ENCODE measurements at regions not wholly inside any gene's neighbourhood (a gene's known extent, or its start where the extent isn't known, plus 50 kb on each side); places are given as distances from the start of the nearest gene placed in this dataset.
A peak's percentile ranks its signal among the peaks of the same experiment; 100 is the strongest.
"Not testable (repeated sequence)": the region's sequence is repeated elsewhere in the genome, so short reads cannot be mapped to it uniquely, and the experiment has no call there.

GRCh38 chr14:71396050-71396677, 488.9 kb downstream of the PCNX1 start:
- no peak for DNase-seq (ENCODE audit: low read depth)

GRCh38 chr14:71397371-71397770, 490.1 kb downstream of the PCNX1 start:
- DNase-seq (ENCODE audit: low read depth), result no peak

- no peak for DNase-seq (ENCODE audit: low read depth)
Measured at GRCh38 chr14:71398450-71398849, 491.2 kb downstream of the PCNX1 start.

- no peak for DNase-seq (ENCODE audit: low read depth)
Measured at GRCh38 chr14:71399057-71399487, 491.8 kb downstream of the PCNX1 start.

GRCh38 chr14:71400871-71401321, 493.6 kb downstream of the PCNX1 start:
- no peak for DNase-seq (ENCODE audit: low read depth)

- DNase-seq (ENCODE audit: low read depth), result not testable (repeated sequence)
Measured at GRCh38 chr14:71402415-71402814, 495.2 kb downstream of the PCNX1 start.

- no peak for DNase-seq (ENCODE audit: low read depth)
Measured at GRCh38 chr14:71403656-71404055, 496.4 kb downstream of the PCNX1 start.

GRCh38 chr14:71405676-71406075, 498.4 kb downstream of the PCNX1 start:
- no peak for DNase-seq (ENCODE audit: low read depth)

- no peak for DNase-seq (ENCODE audit: low read depth)
Measured at GRCh38 chr14:71408362-71409030, 501.2 kb downstream of the PCNX1 start.

GRCh38 chr14:71410578-71411284, 503.5 kb downstream of the PCNX1 start:
- DNase-seq (ENCODE audit: low read depth), result no peak

- DNase-seq (ENCODE audit: low read depth), result no peak
Measured at GRCh38 chr14:71411285-71411595, 504.0 kb downstream of the PCNX1 start.

- no peak for DNase-seq (ENCODE audit: low read depth)
Measured at GRCh38 chr14:71411738-71412137, 504.5 kb downstream of the PCNX1 start.

GRCh38 chr14:71414631-71415403, 507.6 kb downstream of the PCNX1 start:
- no peak for DNase-seq (ENCODE audit: low read depth)

GRCh38 chr14:71415404-71415690, 508.1 kb downstream of the PCNX1 start:
- DNase-seq (ENCODE audit: low read depth), result peak; percentile 37

GRCh38 chr14:71416392-71416791, 509.1 kb downstream of the PCNX1 start:
- no peak for DNase-seq (ENCODE audit: low read depth)

- no peak for DNase-seq (ENCODE audit: low read depth)
Measured at GRCh38 chr14:71418532-71419245, 511.4 kb downstream of the PCNX1 start.

GRCh38 chr14:71423481-71423880, 508.7 kb upstream of the RGS6 start:
- DNase-seq (ENCODE audit: low read depth), result no peak

- DNase-seq (ENCODE audit: low read depth), result no peak
Measured at GRCh38 chr14:71424941-71425340, 507.3 kb upstream of the RGS6 start.

- DNase-seq (ENCODE audit: low read depth), result no peak
Measured at GRCh38 chr14:71426001-71426400, 506.2 kb upstream of the RGS6 start.

- DNase-seq (ENCODE audit: low read depth), result no peak
Measured at GRCh38 chr14:71429902-71430301, 502.3 kb upstream of the RGS6 start.

GRCh38 chr14:71430321-71430677, 501.9 kb upstream of the RGS6 start:
- DNase-seq (ENCODE audit: low read depth), result no peak

GRCh38 chr14:71430678-71431376, 501.4 kb upstream of the RGS6 start:
- no peak for DNase-seq (ENCODE audit: low read depth)
